GM20431 (cell line): ENCODE measurements at regions not wholly inside any gene's neighbourhood (a gene's known extent, or its start where the extent isn't known, plus 50 kb on each side); places are given as distances from the start of the nearest gene placed in this dataset.
"Not testable (repeated sequence)": the region's sequence is repeated elsewhere in the genome, so short reads cannot be mapped to it uniquely, and the experiment has no call there.

Experiments
- in situ Hi-C: fragments of 300-500 bp; cut with MseI, MboI; formaldehyde crosslinking; loops from one replicate; pipeline ENCODE4 v1.15.0; 2020; ENCODE audit warnings: low sequenced_read_pairs; ENCODE audit not compliant: unreplicated experiment

DNA sequence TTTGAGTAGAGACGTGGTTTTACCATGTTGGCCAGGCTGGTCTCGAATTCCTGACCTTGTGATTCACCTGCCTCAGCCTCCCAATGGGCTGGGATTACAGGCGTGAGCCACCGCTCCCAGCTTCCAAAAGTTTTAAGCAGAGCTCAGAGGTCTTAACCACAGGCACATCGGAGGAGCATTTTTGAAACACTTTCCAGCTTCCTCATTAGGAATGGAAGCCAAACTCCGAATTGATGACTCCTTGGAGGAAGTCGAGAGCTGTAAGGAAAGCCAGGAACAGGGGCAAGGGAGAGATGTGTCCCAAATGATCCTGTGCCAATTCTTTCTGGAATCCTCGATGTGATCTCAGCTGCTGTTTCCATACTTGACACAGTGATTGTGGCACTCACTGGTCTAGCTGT, 56.2 kb upstream of the CCZ1B start:
- in situ Hi-C loops = not testable (repeated sequence)

DNA sequence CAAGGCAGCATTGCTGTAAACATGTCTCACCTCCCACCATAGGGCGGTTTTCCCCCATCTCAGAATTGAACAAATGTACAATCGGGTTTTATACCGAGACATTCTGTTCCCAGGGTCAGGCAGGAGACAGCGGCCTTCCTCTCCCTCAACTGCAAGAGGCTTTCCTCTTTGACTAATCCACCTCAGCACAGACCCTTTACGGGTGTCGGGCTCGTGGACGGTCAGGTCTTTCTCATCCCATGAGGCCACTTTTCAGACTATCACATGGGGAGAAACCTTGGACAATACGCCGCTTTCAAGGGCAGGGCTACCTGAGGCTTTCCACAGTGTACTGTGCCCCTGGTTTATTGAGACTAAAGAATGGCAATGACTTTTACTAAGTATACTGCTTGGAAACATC, 57.7 kb upstream of the CCZ1B start:
- in situ Hi-C loops = not testable (repeated sequence)

DNA sequence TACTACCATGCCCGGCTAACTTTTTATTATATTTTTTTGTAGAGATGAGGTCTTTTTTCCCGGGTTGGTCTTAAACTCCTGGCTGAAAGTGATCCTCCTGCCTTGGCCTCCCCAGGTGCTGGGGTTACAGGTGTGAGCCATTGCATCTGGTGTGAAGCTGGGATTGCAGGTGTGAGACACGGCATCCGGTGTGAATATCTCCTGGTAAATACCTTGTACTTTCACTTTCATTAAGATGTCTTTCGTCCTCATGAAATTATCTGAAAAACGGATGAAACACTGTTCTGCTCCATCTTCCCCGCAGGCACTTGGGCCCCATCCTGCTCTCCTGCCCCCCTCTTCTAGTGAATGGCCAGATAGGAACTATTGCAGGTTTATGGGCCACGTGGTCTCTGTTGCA, 60.1 kb upstream of the CCZ1B start:
- in situ Hi-C loops = no loop called here

DNA sequence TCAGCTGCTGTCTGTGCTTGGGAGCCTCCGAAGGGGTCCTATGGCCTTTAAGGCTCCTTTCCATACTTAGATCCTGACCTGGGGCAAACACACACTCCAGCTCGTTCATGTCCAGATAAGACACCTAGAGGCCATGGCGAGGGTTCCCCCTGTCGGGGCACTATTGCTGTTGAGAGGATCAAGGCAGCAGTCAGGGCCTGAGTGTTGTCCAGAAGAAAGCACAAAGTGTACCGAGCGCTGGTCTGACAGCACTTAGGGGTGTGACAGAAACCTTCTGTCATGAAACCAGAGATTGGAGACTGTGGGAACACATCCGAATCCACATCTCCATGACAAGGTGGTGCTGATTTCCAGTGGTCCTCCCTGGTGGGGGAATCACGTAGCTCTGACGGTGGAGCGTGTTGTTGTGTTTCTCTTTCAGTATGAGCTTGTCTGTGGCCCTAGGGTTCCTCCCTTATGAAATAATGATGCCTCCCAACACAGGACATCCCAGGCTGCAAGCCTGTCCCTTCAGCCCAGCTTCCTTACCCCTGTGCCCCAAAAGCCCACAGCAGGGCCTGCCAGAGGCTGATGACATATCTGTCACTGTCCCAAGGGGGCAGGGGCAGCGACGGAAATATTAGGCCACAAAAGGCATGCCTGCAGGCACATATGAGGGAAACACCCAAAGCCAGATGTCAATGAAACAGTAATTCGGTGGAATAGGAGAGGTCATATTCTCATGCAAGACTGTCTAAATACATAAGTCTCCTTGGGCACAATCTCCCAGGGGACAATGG, 62.4 kb upstream of the CCZ1B start:
- in situ Hi-C loops = not testable (repeated sequence)

DNA sequence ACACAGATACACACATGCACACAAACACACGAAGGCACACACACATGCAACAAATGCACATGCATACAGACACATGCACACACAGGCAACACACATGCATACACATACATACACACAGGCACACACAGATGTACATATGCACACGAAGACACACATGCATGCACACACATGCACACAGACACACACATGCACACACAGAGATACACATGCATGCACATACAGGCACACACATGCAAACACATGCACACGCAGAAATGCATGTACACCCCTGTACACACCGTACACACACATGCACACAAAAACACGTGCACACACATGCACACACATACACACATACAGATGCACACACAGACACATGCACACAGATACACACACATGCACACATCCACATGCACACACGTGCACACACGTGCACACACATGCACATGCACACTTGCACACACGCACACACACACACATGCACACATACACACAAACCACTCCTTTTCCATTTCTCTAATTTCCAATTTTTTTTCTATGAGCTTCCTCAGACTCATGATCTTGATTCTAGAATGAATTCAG, 63.3 kb upstream of the CCZ1B start:
- in situ Hi-C loops = no loop called here

DNA sequence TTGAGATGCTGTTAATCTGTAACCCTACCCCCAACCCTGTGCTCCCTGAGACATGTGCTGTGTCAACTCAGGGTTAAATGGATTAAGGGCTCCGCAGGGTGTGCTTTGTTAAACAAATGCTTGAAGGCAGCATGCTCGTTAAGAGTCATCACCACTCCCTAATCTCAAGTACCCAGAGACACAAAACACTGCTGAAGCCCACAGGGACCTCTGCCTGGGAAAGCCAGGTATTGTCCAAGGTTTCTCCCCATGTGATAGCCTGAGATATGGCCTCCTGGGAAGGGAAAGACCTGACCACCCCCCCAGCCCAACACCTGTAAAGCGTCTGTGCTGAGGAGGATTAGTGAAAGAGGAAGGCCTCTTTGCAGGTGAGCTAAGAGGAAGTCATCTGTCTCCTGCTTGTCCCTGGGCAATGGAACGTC, 76.0 kb upstream of the CCZ1B start:
- in situ Hi-C loops = not testable (repeated sequence)

DNA sequence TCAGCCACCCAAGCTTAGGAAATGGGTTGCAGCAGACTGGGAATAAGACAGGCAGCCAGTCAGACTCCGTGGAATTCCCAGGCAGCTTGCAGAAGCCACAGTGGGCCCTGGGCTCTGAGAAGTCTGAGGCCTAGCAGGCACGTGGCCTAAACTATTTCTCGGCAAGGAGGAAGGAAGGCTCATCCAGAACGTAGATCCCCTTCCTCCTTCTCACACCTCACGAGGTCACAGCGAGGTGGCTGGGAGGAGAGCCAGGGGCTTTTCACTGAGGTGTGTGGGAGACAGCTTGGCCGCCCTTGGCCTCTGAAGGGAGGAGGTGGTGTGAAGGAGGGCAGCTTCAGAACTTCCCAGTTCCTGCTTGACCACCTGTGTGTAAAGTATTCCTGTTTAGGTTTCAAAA, 77.2 kb upstream of the CCZ1B start:
- in situ Hi-C loops = not testable (repeated sequence)

DNA sequence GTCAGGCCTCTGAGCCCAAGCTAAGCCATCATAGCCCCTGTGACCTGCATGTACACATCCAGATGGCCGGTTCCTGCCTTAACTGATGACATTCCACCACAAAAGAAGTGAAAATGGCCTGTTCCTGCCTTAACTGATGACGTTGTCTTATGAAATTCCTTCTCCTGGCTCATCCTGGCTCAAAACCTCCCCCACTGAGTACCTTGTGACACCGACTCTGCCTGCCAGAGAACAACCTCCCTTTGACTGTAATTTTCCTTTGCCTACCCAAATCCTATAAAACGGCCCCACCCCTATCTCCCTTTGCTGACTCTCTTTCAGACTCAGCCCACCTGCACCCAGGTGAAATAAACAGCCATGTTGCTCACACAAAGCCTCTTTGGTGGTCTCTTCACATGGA, 77.7 kb upstream of the CCZ1B start:
- in situ Hi-C loops = not testable (repeated sequence)

DNA sequence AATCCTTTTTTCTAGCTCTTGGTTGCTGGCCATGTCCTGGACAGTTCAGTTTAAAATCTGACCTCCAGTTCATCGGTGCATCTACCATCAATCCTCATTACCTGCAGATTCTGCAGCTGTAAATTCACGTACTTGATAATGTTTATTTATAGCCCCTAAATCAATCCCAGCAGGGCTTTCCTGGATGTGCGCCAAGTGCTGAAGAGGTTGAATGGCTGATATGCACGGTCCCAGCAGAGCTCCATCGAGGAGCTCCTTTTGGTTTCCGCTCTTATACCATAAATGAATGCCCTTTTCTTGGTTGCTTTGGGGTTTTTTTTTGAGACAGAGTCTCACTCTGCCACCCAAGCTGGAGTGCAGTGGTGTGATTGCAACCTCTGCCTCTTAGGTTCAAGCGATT, 91.2 kb upstream of the CCZ1B start:
- in situ Hi-C loops = no loop called here

DNA sequence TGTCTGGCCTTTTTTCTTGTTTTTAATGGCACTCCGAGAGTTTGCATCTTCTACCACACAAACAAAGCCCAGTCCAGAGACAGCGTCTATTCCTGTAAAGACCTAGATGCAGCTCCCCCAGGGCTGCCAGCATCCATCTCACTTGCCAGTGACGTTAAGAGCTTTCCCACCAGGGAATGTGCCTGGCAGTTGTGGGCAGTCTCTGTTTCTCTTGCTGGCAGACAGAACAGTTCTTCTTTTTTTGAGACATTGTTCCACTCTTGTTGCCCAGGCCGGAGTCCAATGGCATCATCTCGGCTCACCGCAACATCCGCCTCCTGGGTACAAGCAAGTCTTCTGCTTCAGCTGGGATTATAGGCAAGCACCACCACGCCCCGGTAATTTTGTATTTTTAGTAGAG, 93.1 kb upstream of the CCZ1B start:
- in situ Hi-C loops = not testable (repeated sequence)

DNA sequence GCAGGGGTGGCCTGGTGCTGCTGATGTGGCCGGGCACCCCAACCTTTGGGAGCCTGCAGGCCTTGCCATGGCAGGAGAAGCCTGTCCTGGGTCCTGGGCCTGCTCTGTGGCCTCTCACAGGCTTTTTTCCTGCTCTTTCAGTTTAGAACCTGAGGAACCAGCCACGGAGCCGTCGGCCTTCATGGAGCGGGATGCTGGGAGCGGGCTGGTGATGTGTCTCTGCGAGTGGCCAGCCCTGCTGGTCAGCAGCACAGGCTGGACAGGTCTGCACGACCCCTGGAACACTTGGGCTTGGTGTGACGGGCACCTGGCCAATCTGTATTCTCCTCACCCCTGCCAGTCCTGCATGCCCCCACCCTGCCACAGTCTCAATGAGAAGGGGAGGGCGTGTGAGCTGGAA, 98.4 kb upstream of the CCZ1B start:
- in situ Hi-C loops = not testable (repeated sequence)

DNA sequence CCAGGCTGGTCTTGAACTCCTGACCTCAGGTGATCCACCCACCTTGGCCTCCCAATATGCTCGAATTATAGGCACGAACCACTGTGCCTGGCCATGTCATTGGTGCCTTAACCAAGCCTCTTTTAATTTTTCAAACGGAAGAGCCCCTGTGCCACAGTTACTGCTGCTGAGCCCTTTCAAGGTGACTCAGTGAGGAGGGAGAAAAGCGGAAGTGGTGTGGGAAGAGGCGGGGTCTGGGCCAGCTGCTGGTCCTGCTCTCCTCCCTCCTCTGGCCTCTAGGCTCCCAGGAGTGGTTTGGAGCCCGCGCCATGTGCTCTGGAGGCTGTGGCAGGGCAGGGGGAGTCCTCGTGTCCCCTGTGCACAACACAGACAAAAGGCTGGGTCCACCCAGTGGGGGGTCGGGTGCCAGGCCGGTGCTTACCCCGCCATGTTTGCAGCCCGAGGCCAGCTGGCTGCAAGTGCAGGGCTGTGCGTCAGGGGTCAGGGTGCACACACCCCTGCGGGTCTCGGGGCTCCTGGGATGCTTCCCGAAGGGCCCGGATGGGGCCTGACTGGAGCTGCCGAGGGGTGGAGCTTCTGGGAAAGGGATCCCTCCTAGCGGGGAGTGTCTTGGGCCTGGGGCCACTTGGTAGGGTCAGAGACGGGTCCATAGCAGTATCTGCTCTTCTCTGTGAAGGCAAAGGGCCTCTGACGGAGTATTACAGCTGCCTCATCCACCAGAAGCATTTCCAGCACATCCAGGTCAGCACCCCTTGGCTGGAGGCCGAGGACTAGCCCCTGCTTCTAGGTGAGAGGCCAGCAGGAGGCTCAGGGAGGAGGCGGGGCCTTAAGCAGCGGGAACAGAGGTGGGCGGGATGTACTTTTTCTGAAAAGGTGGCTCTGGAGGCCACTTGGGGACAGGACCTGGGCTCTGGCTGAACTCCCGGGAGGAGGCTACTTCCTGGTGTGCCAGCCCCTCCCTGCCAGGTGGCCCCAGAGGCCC, 100.4 kb upstream of the CCZ1B start:
- in situ Hi-C loops = not testable (repeated sequence)

DNA sequence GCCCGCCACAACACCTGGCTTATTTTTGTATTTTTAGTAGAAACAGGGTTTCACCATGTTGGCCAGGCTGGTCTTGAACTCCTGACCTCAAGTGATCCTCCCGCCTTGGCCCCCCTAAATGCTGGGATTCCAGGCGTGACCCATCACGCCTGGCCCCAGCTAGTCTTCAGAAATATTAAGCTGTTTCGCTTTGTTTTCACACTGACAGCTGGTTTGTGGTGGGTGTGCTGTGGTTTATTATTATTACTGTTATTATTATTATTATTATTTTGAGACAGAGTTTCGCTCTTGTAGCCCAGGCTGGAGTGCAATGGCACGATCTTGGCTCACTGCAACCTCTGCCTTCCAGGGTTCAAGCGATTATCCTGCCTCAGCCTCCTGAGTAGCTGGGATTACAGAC, 101.6 kb upstream of the CCZ1B start:
- in situ Hi-C loops = not testable (repeated sequence)

DNA sequence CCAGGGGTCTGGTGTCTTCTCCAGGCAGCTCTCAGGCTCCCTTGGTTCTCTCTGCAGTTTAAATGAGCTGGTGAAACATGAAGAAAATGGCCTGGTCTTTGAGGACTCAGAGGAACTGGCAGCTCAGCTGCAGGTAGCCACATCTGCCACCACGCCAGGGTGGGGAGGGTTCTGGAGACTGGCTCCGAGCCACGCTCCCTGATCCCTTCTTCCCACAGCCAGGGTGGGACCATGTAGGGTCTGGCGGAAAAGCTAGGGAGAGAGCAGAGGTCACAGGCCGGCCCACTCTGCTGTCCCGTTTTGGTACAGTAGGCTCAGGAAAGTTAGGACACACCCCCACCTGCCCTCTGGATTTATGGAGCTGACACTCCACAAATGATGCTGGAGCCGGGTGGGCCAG, 103.5 kb upstream of the CCZ1B start:
- in situ Hi-C loops = not testable (repeated sequence)

DNA sequence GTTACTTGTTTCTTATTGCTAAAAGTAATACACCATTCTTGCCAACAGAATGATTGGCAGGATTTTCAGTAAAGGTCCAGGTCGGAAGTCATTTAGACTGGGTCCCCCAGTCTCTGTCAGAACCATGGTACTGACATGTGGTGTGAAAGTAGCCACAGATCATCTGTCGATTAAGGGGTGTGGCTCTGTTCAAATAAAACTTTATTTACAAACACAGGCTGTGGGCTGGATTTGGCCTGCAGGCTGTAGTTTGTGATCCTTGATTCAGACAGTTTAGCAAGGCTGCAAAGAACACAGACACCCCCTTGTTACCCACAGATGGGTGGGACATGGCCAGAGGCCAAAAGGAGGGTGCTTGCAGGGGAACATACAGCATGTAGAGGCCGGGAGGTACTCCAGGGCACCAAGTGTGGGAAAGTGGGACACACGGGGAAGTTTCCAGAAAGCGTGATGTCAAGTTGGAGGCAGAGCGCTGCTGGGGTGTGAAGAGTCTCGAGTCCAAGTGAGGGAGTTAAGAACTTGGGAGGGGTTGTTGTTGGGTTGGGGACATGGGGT, 104.1 kb upstream of the CCZ1B start:
- in situ Hi-C loops = not testable (repeated sequence)

DNA sequence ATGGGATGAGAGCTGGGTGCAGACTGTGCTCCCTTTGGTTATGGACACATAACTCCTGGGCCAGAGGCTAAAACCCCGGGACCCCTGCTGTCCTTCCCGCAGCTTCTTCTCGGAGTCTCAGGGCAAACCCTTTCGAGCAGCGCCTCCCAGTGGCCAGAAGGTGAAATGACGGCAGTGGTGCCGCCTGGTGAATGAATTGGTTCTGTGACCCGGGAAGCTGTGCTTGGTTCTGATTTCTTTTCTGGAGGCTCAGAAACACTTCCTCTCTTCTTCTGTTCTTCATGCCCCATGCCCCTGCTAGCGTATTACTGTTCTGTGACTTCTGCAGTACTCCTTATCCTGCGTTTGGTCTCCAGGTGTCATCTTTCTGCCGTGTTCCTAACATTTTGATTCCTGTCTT, 104.7 kb upstream of the CCZ1B start:
- in situ Hi-C loops = not testable (repeated sequence)

DNA sequence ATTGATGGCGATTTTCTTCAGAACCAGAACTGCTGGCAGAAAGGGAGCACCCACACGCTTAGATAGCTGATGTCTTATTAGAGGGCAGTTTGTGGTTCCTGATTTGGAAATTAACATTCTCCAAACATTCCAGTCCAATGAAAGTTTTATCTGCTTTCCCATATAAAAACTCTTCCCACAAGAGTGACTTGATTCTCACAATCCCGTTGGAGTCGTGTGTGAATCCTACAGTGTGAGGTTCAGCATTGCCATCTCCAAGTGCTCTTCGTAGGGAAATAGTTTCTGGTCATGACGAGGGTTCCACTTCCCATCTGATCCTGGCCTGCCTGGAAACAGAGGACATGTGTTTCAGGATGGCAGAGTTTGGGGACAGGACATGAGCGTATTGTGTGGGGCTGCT, 105.4 kb upstream of the CCZ1B start:
- in situ Hi-C loops = not testable (repeated sequence)

DNA sequence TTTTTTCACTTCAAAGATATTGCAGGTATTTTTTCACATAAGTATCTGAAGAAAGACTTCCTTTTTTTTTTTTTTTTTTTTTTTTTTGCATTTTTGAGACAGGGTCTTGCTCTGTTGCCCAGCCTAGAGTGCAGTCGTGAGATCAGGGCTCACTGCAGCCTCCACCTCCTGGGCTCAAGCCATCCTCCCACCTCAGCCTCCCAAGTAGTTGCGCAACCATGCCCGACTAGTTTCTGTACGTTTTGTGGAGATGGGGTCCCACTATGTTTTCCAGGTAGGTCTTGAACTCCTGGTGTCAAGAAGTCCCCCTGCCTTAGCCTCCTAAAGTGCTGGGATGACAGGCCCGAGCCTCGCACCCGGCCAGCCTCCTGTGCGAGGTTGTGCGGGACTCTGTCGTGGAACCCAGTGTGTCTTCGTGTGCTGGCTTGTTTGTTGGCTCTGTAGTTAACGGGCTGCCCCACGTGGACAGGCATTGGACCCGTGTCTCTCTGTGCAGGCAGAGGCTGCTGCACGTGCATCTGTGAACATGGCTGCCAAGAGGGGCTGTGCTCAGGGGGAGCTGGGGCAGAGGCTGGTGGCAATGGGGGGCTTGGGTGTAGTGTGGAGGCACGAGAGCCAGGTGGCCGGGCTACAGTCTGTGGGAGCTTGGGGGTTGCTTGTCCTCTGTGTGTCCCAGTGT, 108.0 kb upstream of the CCZ1B start:
- in situ Hi-C loops = not testable (repeated sequence)

DNA sequence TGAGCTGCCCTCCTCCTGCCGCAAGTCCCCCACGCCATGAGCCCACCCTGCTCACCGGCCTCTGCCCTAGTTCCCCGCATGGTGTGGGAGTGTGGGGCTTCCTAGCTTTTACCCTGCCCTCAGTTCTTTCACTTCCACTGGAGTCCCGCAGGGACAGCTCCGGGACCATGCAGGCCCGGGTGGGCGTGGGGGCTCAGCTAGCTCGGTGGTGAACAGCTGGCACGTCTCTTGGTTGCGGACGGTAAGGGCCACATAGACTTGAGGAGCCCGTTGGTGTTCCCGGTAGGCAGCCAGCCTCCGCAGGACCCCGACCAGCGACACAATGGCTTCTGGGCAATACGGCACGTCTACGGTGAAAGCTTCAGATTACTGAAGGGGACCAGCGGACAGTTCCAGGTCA, 108.9 kb upstream of the CCZ1B start:
- in situ Hi-C loops = no loop called here

DNA sequence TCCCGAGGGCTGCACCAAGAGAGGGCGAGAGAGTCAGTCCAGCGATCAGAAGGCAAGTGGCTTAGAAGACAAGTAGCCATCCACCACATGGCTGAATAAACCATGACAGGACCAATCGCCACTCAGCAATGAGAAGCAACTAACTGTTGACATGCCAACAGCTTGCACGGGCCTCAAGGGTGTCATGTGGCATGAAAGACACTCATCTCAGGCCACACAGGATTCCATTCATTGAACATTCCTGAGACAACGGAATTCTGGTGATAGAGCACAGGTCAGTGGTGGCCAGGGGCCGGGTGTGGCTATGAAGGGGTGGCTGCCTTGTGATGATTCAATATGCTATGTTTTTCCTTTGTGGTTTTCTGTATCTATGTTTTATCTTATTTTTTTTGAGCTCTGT, 110.6 kb upstream of the CCZ1B start:
- in situ Hi-C loops = not testable (repeated sequence)
